GM23248 (cell line): ENCODE measurements at regions not wholly inside any gene's neighbourhood (a gene's known extent, or its start where the extent isn't known, plus 50 kb on each side); places are given as distances from the start of the nearest gene placed in this dataset.

Experiments
- DNase-seq: peaks from one replicate; pipeline ENCODE4 v3.0.0-alpha.2; 2015
- H2AFZ ChIP-seq: fragments of 200-600 bp; sonication (generic); 2 replicates; pipeline ENCODE4 v1.6.1; 2016; ENCODE audit warnings: antibody characterized with exemption
- H3F3A ChIP-seq: fragments of 200-600 bp; sonication (generic); 2 replicates; pipeline ENCODE4 v1.6.1; 2016; ENCODE audit warnings: mild to moderate bottlenecking, antibody characterized with exemption, mixed run types; ENCODE audit not compliant: insufficient read depth
- H3K27ac ChIP-seq: fragments of 200-600 bp; sonication (generic); 2 replicates; pipeline ENCODE4 v1.5.1; 2016; ENCODE audit warnings: mild to moderate bottlenecking
- H3K27me3 ChIP-seq: fragments of 200-600 bp; sonication (generic); replicated peaks from 2 replicates; pipeline ENCODE4 v1.6.1; 2016; ENCODE audit warnings: mild to moderate bottlenecking; ENCODE audit not compliant: insufficient read depth
- H3K36me3 ChIP-seq: fragments of 200-600 bp; sonication (generic); 2 replicates; pipeline ENCODE4 v1.6.1; 2016; ENCODE audit warnings: low read depth, mild to moderate bottlenecking
- H3K4me1 ChIP-seq: fragments of 200-600 bp; sonication (generic); 2 replicates; pipeline ENCODE4 v1.6.1; 2016; ENCODE audit warnings: mild to moderate bottlenecking; ENCODE audit not compliant: insufficient read depth
- H3K4me2 ChIP-seq: fragments of 200-600 bp; sonication (generic); one replicate; pipeline ENCODE4 v1.6.1; 2016; ENCODE audit warnings: mild to moderate bottlenecking; ENCODE audit not compliant: unreplicated experiment
- H3K4me3 ChIP-seq: fragments of 200-600 bp; sonication (generic); 2 replicates; pipeline ENCODE4 v1.5.1; 2016; ENCODE audit warnings: mild to moderate bottlenecking
- H3K79me2 ChIP-seq: fragments of 200-600 bp; sonication (generic); 2 replicates; pipeline ENCODE4 v1.6.1; 2016; ENCODE audit warnings: mild to moderate bottlenecking; ENCODE audit not compliant: insufficient read depth
- H3K9ac ChIP-seq: fragments of 200-600 bp; sonication (generic); 2 replicates; pipeline ENCODE4 v1.6.1; 2016; ENCODE audit warnings: mild to moderate bottlenecking
- H3K9me2 ChIP-seq: fragments of 200-600 bp; sonication (generic); 2 replicates; pipeline ENCODE4 v1.6.1; 2016; ENCODE audit warnings: mixed run types, mild to moderate bottlenecking, moderate library complexity; ENCODE audit not compliant: insufficient read depth
- H3K9me3 ChIP-seq: fragments of 200-600 bp; sonication (generic); one replicate; pipeline ENCODE4 v1.6.1; 2017; ENCODE audit warnings: low read depth
- H4K20me1 ChIP-seq: fragments of 200-600 bp; sonication (generic); 2 replicates; pipeline ENCODE4 v1.6.0; 2016; ENCODE audit not compliant: insufficient read depth
- EZH2 ChIP-seq: fragments of 200-600 bp; sonication (generic); IDR thresholded peaks from 2 replicates; pipeline ENCODE4 v1.6.1; 2018; ENCODE audit warnings: antibody characterized with exemption, mild to moderate bottlenecking; ENCODE audit not compliant: insufficient read depth, poor library complexity, severe bottlenecking
- EZH2phosphoT487 ChIP-seq: fragments of 200-600 bp; sonication (generic); IDR thresholded peaks from 2 replicates; pipeline ENCODE4 v1.6.1; 2018; ENCODE audit warnings: antibody characterized with exemption, moderate library complexity, mild to moderate bottlenecking, low read depth; ENCODE audit not compliant: insufficient read depth
- WGBS, 2 experiments: methylation state at CpG; one replicate each; pipeline ENCODE4 v1.1.6; 2015 to 2017; ENCODE audit warnings: low lambda C conversion rate in 2 of 2, low coverage in 1 of 2; ENCODE audit errors: missing lambda C conversion rate in 2 of 2; 5-methylcytosine and 5-hydroxymethylcytosine counted together
- in situ Hi-C: fragments of 300-500 bp; cut with MboI; formaldehyde crosslinking; loops from 2 replicates; pipeline ENCODE4 v1.15.0; 2020

DNA sequence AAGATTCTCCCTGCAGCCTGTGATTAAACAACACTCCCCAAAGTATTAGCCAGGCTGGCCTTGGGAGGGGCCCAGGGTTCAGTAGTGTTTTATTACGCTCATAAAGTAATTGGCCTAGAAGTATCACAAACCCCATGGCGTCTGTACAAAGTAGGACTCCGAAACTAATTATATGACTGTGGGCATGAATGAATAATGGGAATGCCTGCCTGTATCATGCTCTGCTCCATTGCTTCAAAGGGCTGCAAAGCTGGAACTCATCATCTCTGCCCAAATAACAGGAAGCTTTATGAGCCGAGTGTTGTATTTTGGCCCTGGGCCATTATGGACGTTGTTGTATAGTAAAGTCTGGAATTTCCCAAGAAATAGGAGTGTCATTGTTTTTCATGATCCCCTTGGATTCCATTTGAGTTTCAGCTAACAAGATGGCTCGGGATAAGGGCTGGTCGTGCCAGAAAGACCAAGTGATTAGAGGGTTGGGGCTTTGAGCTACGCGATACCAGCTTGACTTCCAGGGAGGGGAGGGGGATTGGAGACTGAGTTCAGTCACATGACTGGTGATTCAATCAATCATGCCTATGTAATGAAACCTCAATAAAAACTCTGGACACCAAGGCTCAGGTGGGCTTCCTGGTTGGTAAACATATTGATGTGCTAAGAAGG lies 65.3 kb upstream of the NPTX2 start:
- no peak overlapping the region for H3K27ac ChIP-seq

DNA sequence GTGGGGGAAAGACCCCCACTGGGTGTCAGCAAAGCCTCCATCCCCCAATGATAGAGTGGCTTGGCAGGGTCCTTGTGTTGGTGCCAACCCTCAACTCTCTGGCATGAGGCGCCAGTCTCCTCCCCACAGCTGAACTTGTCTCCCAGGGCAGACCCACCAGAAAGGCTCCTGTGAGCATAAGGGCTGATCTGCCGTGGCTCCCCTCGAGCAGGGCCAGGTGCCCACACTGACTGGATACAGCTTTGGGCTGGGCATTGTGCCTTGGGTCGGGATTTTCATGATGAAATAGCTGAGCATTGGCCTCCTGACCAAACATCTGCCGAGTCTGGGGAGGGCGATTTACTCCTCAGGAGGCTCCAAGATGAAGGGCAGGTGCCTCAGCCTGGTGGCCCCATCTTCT lies 68.1 kb upstream of the NPTX2 start:
- Histone ChIP-seq H3K4me1 (no peaks in the 10 kb centered on the region), H3K9ac (no peak overlapping the region), H4K20me1 (no peaks in the 10 kb centered on the region), H3K4me2 (no peak overlapping the region), H3K9me2 (no peaks in the 10 kb centered on the region), H2AFZ (no peak overlapping the region), H3K9me3 (no peaks in the 10 kb centered on the region), H3K79me2 (no peaks in the 10 kb centered on the region), H3K4me3 (no peak overlapping the region), H3K36me3 (no peaks in the 10 kb centered on the region), H3K27ac (no peak overlapping the region), H3K27me3 (no peaks in the 10 kb centered on the region), H3F3A (no peaks in the 10 kb centered on the region)
- 69 to 72% methylated on average over 6 of the region's 6 CpGs for WGBS, 2 experiments
- in situ Hi-C loops: no loop called here
- no peak for TF ChIP-seq EZH2phosphoT487
- TF ChIP-seq EZH2: no peak
- DNase-seq: peak; percentile 14

More for the DNA sequence above, 65.3 kb upstream of the NPTX2 start:
- Histone ChIP-seq H3K36me3 (no peaks in the 10 kb centered on the region), H3K79me2 (no peaks in the 10 kb centered on the region), H2AFZ (no peak overlapping the region), H3F3A (no peaks in the 10 kb centered on the region), H3K4me2 (no peak overlapping the region), H4K20me1 (no peaks in the 10 kb centered on the region), H3K9me3 (no peaks in the 10 kb centered on the region), H3K4me1 (no peaks in the 10 kb centered on the region), H3K9me2 (no peaks in the 10 kb centered on the region), H3K9ac (no peak overlapping the region), H3K4me3 (no peak overlapping the region), H3K27me3 (no peaks in the 10 kb centered on the region)
- 1 to 3% methylated on average over 9 of the region's 9 CpGs for WGBS, 2 experiments
- in situ Hi-C loops: no loop called here
- TF ChIP-seq EZH2phosphoT487 (no peak), EZH2 (no peak)
- no peak for DNase-seq

DNA sequence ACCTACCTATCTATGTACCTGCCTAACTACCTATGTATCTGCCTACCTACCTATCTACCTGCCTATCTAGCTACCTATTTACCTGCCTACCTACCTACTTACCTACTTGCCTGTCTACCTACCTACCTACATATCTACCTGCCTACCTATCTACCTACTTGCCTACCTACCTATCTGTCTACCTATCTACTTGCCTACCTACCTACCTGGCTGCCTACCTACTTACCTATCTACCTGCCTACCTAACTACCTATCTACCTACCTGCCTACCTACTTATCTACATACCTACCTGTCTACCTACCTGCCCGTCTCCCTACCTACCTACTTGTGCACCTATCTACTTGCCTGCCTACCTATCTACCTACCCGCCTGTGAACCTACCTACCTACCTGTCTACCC lies 68.7 kb upstream of the NPTX2 start:
- Histone ChIP-seq H3F3A (no peaks in the 10 kb centered on the region), H2AFZ (no peak overlapping the region), H3K4me2 (no peak overlapping the region), H3K27me3 (no peaks in the 10 kb centered on the region), H3K27ac (no peak overlapping the region), H3K36me3 (no peaks in the 10 kb centered on the region), H3K9ac (no peak overlapping the region), H3K4me3 (no peak overlapping the region), H3K79me2 (no peaks in the 10 kb centered on the region), H3K9me3 (no peaks in the 10 kb centered on the region), H3K4me1 (no peaks in the 10 kb centered on the region), H4K20me1 (no peaks in the 10 kb centered on the region), H3K9me2 (no peaks in the 10 kb centered on the region)
- DNase-seq: no peak
- TF ChIP-seq EZH2phosphoT487: no peak
- no peak for TF ChIP-seq EZH2
- in situ Hi-C loops: no loop called here
- 77 to 88% methylated on average over 2 of the region's 2 CpGs for WGBS, 2 experiments

GRCh38 chr7:98541101-98541500 lies 76.0 kb upstream of the NPTX2 start:
- TF ChIP-seq EZH2: no peak
- no peak for TF ChIP-seq EZH2phosphoT487
- H3K27me3 ChIP-seq: no peaks in the 10 kb centered on the region
- H3K27ac ChIP-seq: no peak overlapping the region
- no peak overlapping the region for H2AFZ ChIP-seq
- no peaks in the 10 kb centered on the region for H4K20me1 ChIP-seq
- H3K9ac ChIP-seq: no peak overlapping the region
- H3K79me2 ChIP-seq: no peaks in the 10 kb centered on the region
- H3K4me2 ChIP-seq: no peak overlapping the region
- no peaks in the 10 kb centered on the region for H3F3A ChIP-seq
- no peaks in the 10 kb centered on the region for H3K36me3 ChIP-seq
- H3K4me3 ChIP-seq: no peak overlapping the region
- H3K9me3 ChIP-seq: no peaks in the 10 kb centered on the region
- WGBS, 2 experiments: 39 to 44% methylated on average over 10 of the region's 10 CpGs
- no peaks in the 10 kb centered on the region for H3K9me2 ChIP-seq
- in situ Hi-C loops: no loop called here
- no peaks in the 10 kb centered on the region for H3K4me1 ChIP-seq
- DNase-seq: no peak

- no peaks in the 10 kb centered on the region for H3F3A ChIP-seq
- TF ChIP-seq EZH2phosphoT487 (no peak), EZH2 (no peak)
- WGBS, 2 experiments: 9 to 23% methylated on average over 1 of the region's 1 CpG
- no peaks in the 10 kb centered on the region for H3K4me1 ChIP-seq
- no peak overlapping the region for H2AFZ ChIP-seq
- no peaks in the 10 kb centered on the region for H3K9me3 ChIP-seq
- no peaks in the 10 kb centered on the region for H3K9me2 ChIP-seq
- no peak overlapping the region for H3K27ac ChIP-seq
- H4K20me1 ChIP-seq: no peaks in the 10 kb centered on the region
- no peak overlapping the region for H3K4me3 ChIP-seq
- DNase-seq: no peak
- H3K36me3 ChIP-seq: no peaks in the 10 kb centered on the region
- in situ Hi-C loops: no loop called here
- no peaks in the 10 kb centered on the region for H3K79me2 ChIP-seq
- H3K27me3 ChIP-seq: no peaks in the 10 kb centered on the region
- no peak overlapping the region for H3K9ac ChIP-seq
- H3K4me2 ChIP-seq: no peak overlapping the region
Observed at GRCh38 chr7:98539865-98540264, 77.2 kb upstream of the NPTX2 start.
